GM23338 (cell line): ENCODE measurements at regions not wholly inside any gene's neighbourhood (a gene's known extent, or its start where the extent isn't known, plus 50 kb on each side); places are given as distances from the start of the nearest gene placed in this dataset.

Experiments used
- CTCF ChIP-seq, 2 experiments: fragments of 200-600 bp in 1 of 2; sonication (generic) in 1 of 2; conservative IDR thresholded peaks; 2 replicates each; pipeline versions ENCODE4 v1.5.1 to v1.6.1; 2016 to 2017; ENCODE audit warnings: antibody characterized with exemption in 2 of 2, low read depth in 2 of 2, mild to moderate bottlenecking in 2 of 2, moderate library complexity in 1 of 2
- EZH2 ChIP-seq: fragments of 200-600 bp; sonication (generic); IDR thresholded peaks from one replicate; pipeline ENCODE4 v1.8.0; 2017; ENCODE audit warnings: antibody characterized with exemption, mild to moderate bottlenecking, low read depth; ENCODE audit not compliant: unreplicated experiment
- EZH2phosphoT487 ChIP-seq: fragments of 200-600 bp; sonication (generic); IDR thresholded peaks from one replicate; pipeline ENCODE4 v1.8.1; 2018; ENCODE audit warnings: antibody characterized with exemption; ENCODE audit not compliant: unreplicated experiment
- JUNB ChIP-seq: IDR thresholded peaks from one replicate; pipeline ENCODE4 v1.6.1; 2016; ENCODE audit warnings: antibody characterized with exemption; ENCODE audit not compliant: unreplicated experiment
- POLR2AphosphoS5 ChIP-seq: IDR thresholded peaks from 2 replicates; pipeline ENCODE4 v1.6.1; 2016; ENCODE audit warnings: antibody characterized with exemption, low read depth
- ZNF114 ChIP-seq: fragments of 250-450 bp; sonication (Bioruptor Pico); IDR thresholded peaks from 2 replicates; pipeline ENCODE4 v1.5.0; 2020; ENCODE audit warnings: mild to moderate bottlenecking, moderate library complexity

GRCh38 chr6:133623621-133624020, 265.3 kb upstream of the TCF21 start:
- TF ChIP-seq CTCF (conservative IDR thresholded peaks at IDR 0.05; ENCODE audit: low read depth in 2 of 2): no peak
- TF ChIP-seq EZH2phosphoT487: no peak
- TF ChIP-seq POLR2AphosphoS5: no peak
- no peak for TF ChIP-seq EZH2
- no peak for TF ChIP-seq ZNF114
- TF ChIP-seq JUNB: no peak
